Stomach (tissue), 8 donors: ENCODE measurements at regions not wholly inside any gene's neighbourhood (a gene's known extent, or its start where the extent isn't known, plus 50 kb on each side); places are given as distances from the start of the nearest gene placed in this dataset.

Source experiments
- DNase-seq, 2 donors: peaks; one replicate each; pipeline versions ENCODE4 v3.0.0 to v3.0.0-alpha.2; 2013 to 2019
- H3K27ac ChIP-seq, 5 donors: fragments of 200-600 bp in 4 of 5; sonication (generic) in 4 of 5; one replicate each; pipeline ENCODE4 v1.5.1; 2013 to 2019; ENCODE audit warnings: mild to moderate bottlenecking in 1 of 5, moderate library complexity in 1 of 5
- H3K27me3 ChIP-seq, 3 donors: fragments of 200-600 bp; sonication (generic); one replicate each; pipeline ENCODE4 v1.5.1; 2017 to 2019; ENCODE audit warnings: mixed run types in 1 of 3
- H3K36me3 ChIP-seq, 4 donors: fragments of 200-600 bp; sonication (generic); 1 replicate in 3 of 4; 2 replicates in 1 of 4; pipeline ENCODE4 v1.5.1; 2016 to 2019
- H3K4me1 ChIP-seq, 4 donors: fragments of 200-600 bp; sonication (generic); one replicate each; pipeline ENCODE4 v1.5.1; 2016 to 2019
- H3K4me3 ChIP-seq, 4 donors: fragments of 200-600 bp; sonication (generic) in 3 of 4; one replicate each; pipeline ENCODE4 v1.5.1; 2016 to 2019; ENCODE audit warnings: mild to moderate bottlenecking in 1 of 4
- H3K9me3 ChIP-seq, 4 donors: fragments of 200-600 bp; sonication (generic); one replicate each; pipeline ENCODE4 v1.5.1; 2016 to 2019
- EP300 ChIP-seq: sonication (generic); formaldehyde crosslinking; IDR thresholded peaks from one replicate; pipeline ENCODE4 v1.6.1; 2017; ENCODE audit warnings: antibody characterized with exemption
- POLR2A ChIP-seq, 4 donors: fragments of 450-650 bp; IDR thresholded peaks; one replicate each; pipeline ENCODE4 v1.6.1; 2016; ENCODE audit warnings: antibody characterized with exemption in 4 of 4, control low read depth in 2 of 4, mild to moderate bottlenecking in 1 of 4, moderate library complexity in 1 of 4
- POLR2AphosphoS5 ChIP-seq, 3 donors: sonication (generic); formaldehyde crosslinking; IDR thresholded peaks; one replicate each; pipeline ENCODE4 v1.6.1; 2016; ENCODE audit warnings: antibody characterized with exemption in 3 of 3
- WGBS, 5 donors: extraction: QIAGEN DNeasy Blood & Tissue Kit in 3 of 5; methylation state at CpG; one replicate each; pipeline versions ENCODE4 v1.1.5 to v1.1.7; 2013 to 2018; 5-methylcytosine and 5-hydroxymethylcytosine counted together
- intact Hi-C: fragments of 100-400 bp; cut with DNase I; formaldehyde crosslinking; loops from one replicate; pipeline ENCODE4 v1.15.1; 2023; ENCODE audit warnings: low total_unique reads
- TF ChIP-seq, protein P1 (sequence below), 7 experiments: fragments of 450-650 bp in 4 of 7; fragments of 200-600 bp in 3 of 7; sonication (generic) in 3 of 7; IDR thresholded peaks; one replicate each; pipeline ENCODE4 v1.5.1; 2016 to 2019; ENCODE audit warnings: antibody characterized with exemption in 7 of 7, control low read depth in 2 of 7, mild to moderate bottlenecking in 1 of 7
- donor health status: healthy with polysubstance abuse.
- donor health status: Bipolar disorder and iron deficiency.
- donor health status: healthy.

DNA sequence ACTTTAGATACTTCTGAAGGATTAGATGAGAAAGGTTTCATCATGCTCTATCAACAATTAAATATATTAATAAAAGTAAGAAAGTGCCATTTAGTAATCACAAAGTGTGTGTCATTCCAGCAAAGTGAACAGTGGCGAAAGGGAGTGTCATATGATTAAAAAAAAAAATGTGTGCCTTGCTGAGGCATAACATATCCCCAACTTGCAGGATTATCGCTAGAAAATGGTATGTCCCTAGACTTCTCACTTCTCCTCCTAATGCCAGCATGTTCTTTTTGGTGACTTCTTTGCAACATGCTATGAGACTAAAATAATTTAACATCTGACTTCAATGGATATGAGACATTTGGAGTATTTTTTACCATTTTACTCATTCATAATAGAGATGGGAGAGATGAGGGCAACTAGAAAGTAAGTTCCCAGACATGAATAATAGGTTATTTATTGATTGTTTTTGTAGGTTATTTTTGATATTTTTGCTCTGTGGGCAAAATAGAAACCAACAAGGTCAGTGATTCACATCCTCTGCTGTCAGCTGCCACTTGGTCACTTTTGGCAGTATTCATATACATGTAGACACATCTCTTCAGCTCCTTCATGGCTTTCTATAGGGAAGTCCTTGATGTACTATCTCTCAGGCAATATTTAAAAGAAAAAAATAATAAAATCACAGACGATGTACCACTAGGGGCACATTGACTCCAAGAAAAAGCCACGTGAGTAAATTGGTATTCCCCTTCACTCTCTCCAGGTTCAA is 370.1 kb downstream of the BMP2 start:
- 59 to 67% (median 63%) methylated on average over 4 of the region's 4 CpGs for WGBS, 5 donors
- H3K27me3 ChIP-seq = no peaks in the 10 kb centered on the region
- no peaks in the 10 kb centered on the region for H3K4me1 ChIP-seq
- no peaks in the 10 kb centered on the region for H3K36me3 ChIP-seq
- no peak overlapping the region for H3K27ac ChIP-seq
- DNase-seq = no peak
- H3K9me3 ChIP-seq = no peaks in the 10 kb centered on the region
- no peak overlapping the region for H3K4me3 ChIP-seq
- intact Hi-C loops = no loop called here
- TF ChIP-seq, protein P1, sequence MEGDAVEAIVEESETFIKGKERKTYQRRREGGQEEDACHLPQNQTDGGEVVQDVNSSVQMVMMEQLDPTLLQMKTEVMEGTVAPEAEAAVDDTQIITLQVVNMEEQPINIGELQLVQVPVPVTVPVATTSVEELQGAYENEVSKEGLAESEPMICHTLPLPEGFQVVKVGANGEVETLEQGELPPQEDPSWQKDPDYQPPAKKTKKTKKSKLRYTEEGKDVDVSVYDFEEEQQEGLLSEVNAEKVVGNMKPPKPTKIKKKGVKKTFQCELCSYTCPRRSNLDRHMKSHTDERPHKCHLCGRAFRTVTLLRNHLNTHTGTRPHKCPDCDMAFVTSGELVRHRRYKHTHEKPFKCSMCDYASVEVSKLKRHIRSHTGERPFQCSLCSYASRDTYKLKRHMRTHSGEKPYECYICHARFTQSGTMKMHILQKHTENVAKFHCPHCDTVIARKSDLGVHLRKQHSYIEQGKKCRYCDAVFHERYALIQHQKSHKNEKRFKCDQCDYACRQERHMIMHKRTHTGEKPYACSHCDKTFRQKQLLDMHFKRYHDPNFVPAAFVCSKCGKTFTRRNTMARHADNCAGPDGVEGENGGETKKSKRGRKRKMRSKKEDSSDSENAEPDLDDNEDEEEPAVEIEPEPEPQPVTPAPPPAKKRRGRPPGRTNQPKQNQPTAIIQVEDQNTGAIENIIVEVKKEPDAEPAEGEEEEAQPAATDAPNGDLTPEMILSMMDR (IDR thresholded peaks at IDR 0.05) = no peak
- TF ChIP-seq EP300 = no peak
- TF ChIP-seq POLR2A (IDR thresholded peaks at IDR 0.05) = no peak
- TF ChIP-seq POLR2AphosphoS5 (IDR thresholded peaks at IDR 0.05) = no peak

DNA sequence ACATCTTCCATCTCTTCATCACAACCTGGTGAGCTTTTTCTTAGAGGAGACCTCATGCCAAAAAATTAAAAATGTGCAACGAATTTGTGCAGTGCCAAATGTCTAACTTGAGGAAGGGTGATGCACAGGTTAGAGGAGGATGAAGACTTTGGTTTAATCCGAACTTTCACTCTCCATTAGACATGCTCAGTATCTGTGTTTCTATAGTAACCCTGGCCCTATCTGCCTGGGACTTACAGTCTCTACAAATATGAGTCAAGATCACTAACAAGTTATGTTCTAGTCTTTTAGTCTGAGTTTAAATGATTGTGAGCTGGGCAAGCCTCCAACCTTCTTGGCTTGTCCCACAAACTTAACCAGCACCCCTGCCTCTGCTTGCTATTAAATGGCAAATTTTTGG is 377.0 kb downstream of the BMP2 start:
- Histone ChIP-seq H3K36me3 (no peaks in the 10 kb centered on the region), H3K9me3 (no peaks in the 10 kb centered on the region), H3K4me1 (no peaks in the 10 kb centered on the region), H3K27me3 (no peaks in the 10 kb centered on the region), H3K4me3 (no peak overlapping the region), H3K27ac (no peak overlapping the region)
- no peak for TF ChIP-seq POLR2AphosphoS5 (IDR thresholded peaks at IDR 0.05)
- TF ChIP-seq, protein P1 (IDR thresholded peaks at IDR 0.05) = no peak
- TF ChIP-seq POLR2A (IDR thresholded peaks at IDR 0.05) = no peak
- TF ChIP-seq EP300 = no peak
- no peak for DNase-seq
- WGBS, 5 donors = 62 to 69% (median 64%) methylated on average over 2 of the region's 2 CpGs
- intact Hi-C loops = no loop called here

DNA sequence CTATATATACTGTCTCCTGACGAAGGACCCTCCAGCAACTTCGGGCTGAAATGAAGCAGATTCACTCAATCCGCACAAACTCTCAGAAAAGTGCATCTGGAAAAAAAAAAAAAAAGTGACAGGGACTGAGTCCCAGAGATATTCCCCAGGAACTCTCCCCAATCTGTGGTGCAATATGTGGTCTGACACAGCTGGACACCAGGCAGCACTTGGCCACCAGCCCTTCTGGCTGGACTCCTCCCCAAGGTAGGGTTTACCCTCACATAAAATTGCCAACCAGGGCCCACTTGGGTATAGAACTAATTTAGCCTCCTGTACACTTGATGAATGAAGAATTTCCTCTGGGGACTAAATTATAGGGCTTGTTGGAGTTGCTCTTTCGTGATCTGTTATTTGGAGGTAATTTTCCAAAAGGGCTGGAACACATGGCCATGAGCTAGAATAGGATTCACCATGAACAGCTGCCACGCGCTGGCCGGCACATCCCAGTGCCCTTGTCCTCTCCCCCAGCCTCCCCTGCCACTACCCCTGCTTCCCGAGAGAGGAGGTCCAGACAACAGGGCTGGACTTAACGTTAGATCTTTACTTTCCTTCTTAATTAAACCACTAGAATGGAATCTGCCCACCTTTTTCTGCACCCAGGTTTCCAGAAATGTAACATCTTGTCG is 379.2 kb downstream of the BMP2 start:
- H3K27me3 ChIP-seq = no peaks in the 10 kb centered on the region
- TF ChIP-seq POLR2A (IDR thresholded peaks at IDR 0.05) (no peak), POLR2AphosphoS5 (IDR thresholded peaks at IDR 0.05) (no peak), EP300 (no peak)
- TF ChIP-seq, protein P1 (IDR thresholded peaks at IDR 0.05) = no peak
- 72 to 81% (median 79%) methylated on average over 10 of the region's 10 CpGs for WGBS, 5 donors
- no peaks in the 10 kb centered on the region for H3K9me3 ChIP-seq
- intact Hi-C loops = no loop called here
- H3K27ac ChIP-seq = no peak overlapping the region
- DNase-seq = no peak
- no peaks in the 10 kb centered on the region for H3K36me3 ChIP-seq
- no peak overlapping the region for H3K4me3 ChIP-seq
- peaks cover 0 to 3% (median 0%) of the 10 kb centered on the region in 4 donors for H3K4me1 ChIP-seq

DNA sequence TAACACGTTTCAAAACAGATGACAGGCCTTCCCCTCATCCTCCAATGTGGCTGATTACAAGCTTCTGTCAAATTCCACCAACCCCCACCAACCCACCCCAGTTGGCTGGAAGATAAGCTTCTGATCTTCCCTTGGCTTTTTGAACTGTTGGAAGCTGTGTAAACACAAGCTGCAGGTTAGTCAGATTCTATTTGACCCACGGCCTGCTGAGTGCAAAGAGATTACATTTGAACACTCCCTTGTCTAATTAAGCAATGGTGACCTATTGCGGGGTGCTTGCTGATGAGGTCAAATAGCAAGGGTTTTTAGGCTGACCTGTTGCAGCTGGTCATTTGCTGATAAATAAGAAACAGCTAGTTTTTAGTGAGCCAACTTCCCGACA is 379.7 kb downstream of the BMP2 start:
- no peaks in the 10 kb centered on the region for H3K27me3 ChIP-seq
- H3K27ac ChIP-seq = no peak overlapping the region
- no peaks in the 10 kb centered on the region for H3K36me3 ChIP-seq
- DNase-seq = peak in 1 of 2 donors; percentile 12
- intact Hi-C loops = no loop called here
- 29 to 37% (median 35%) methylated on average over 4 of the region's 4 CpGs for WGBS, 5 donors
- H3K9me3 ChIP-seq = no peaks in the 10 kb centered on the region
- no peak overlapping the region for H3K4me3 ChIP-seq
- H3K4me1 ChIP-seq = peaks cover 0 to 8% (median 0%) of the 10 kb centered on the region in 4 donors
- TF ChIP-seq, protein P1 (IDR thresholded peaks at IDR 0.05) = no peak
- TF ChIP-seq POLR2AphosphoS5 (IDR thresholded peaks at IDR 0.05) (no peak), EP300 (no peak), POLR2A (IDR thresholded peaks at IDR 0.05) (no peak)
